GM19328 (cell line): ENCODE measurements at regions not wholly inside any gene's neighbourhood (a gene's known extent, or its start where the extent isn't known, plus 50 kb on each side); places are given as distances from the start of the nearest gene placed in this dataset.

Source experiments
- ATAC-seq: cut with Tn5 transposase; IDR thresholded peaks from one replicate; pipeline ENCODE4 v1.9.1; 2021; ENCODE audit warnings: mild to moderate bottlenecking, moderate library complexity; ENCODE audit not compliant: unreplicated experiment

DNA sequence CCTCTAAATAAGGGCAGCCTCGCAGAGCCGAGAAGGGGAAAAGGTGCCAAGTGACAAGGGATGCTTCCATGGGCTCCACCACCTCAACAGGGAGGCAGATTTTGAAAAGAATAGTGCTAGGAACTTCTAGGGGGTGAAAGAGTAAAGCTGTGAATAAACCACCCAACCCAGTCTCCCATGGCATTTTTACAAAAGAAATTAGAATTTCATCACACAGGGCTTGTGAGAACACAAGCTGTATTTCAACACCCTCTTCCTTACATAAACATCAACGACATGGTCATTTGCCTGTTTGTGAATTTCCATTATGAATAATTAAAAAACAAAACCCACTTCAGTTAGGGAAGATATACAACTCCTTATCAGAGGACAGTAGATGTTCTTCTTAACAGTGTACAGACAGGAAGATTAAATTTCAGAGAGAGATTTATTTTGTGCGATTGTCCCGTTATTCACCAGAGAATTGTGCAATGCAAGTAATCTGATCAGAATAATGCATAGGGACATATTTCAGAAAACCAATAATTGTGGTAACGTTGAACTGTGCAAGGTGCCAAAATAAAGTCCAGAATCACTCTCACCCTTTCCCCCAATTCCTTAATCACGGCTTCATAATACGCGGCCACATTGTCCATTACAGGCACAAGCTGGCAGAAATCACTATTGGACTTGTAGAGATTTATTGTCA is 207.8 kb upstream of the MGMT start:
- ATAC-seq = no peak

DNA sequence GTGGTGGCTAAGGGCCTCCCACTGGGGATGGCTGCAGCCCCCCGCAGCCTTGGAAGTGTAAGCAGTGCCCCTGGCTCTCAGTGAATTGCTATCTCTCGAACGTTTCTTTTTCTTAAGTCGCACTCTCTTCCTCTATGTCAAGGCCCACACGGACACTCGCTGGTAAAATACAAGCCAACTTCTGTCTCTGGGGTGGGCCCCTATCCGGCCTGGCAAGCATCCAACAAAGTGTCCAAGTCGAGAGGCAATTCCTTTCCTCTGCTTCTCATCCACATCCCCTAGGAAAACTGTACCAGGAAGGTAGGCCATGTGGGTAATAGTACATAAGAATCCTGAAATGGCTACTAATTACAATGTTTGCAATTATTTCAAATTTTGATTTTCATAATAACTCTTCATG is 194.9 kb upstream of the MGMT start:
- no peak for ATAC-seq

DNA sequence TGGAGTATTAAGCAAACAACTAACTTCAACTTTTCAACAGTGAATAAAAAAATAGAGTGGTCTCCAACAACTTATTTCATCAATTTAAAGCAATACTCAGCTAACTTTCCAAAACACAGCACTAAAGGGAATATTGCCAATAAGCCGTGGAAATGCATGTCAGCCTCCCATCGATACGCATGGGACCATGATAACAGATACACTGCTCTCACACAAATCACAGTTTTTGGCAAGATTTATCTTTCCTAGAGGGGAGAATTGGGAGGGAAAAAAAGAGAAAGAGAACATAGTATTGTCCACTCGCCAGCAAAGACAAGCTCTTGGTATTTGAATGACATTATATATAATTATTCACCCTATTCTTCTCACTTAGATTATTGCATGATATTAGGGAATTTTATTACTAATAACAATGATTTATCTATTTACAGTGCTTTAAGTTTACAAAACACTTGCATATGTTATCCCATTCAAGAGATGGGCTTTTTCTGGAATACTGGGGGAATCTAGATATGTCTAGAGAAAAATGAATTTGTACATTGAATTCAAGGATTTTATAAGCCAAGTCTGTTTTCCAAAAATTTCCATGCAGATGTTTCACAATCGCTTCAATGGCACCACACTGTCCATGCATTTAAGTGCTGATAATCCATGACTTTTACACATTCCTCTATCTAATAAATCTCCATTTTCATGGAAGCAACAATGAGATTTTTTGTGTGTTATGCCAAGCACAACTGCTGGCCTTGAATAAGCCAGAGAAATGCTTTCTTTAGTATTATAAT is 194.0 kb upstream of the MGMT start:
- ATAC-seq = no peak

DNA sequence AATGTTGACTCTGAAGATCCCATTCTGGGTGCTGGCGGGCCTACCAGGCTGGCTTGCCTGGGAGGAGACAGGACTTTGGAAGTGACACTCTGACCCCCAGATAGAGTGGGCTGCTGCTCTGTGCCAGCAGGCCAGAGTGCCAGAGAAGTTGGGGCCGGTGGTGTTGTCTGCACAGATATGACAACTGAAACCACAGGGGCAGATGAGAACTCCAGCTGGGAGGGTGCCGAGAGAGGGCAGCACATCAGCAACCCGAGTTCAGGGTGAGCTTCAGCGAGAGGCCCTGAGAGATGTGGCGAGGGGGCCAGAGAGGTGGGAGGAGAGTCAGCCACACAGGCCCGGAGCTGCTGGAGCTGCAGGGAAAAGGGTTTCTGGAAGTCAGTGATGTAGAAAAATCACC is 193.2 kb upstream of the MGMT start:
- no peak for ATAC-seq

DNA sequence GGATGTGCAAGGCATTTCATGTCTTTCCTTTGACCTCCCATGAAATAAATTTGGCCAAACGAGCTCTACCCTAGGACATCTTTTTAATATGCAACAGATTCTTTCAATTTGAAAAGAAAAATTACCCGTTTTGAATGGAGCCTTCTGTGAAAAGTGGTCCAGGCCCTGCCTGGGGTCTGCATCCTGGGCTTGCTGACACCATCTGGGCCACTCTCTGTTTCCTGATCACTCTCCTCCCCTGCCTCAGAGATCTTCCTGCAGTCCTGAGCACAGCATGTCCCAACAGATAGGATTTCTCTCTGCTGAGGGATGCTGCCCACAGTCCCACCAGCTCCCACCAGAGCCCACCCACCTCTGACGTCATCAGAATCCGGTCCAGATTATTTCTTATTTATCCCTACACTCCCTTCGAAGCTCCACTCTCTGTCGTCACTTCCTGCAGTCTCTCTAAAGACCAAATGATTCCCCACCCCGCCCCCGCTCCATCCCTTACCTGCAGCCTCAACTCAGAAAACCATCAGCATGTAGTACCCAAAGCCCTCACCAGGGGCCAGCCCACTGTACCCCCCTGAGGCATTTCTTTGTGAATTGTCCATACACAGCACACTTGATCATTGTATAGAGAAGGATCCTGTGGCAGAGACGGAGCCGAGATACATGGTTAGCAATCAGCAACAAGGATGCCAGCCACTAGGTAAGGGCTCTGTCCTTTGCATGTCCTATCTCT is 192.1 kb upstream of the MGMT start:
- ATAC-seq = no peak

DNA sequence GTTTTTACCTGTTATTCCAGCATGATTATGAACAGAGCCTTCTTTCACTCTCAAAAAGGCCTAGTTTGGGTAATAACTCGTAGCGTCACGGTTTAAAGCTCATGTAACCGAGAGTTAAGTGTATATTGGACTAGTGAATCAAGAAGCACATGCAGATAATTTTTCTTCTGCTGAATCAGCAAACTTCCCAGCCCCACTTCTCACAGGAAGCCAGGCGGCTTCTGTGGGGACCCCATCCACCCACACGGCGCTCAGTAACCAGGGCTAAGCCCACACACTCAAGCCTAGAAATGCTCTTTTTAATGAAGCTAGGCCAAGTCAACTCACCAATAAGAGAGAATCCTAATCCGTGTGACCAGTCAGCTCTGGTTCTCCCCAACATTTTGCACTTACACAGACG is 191.2 kb upstream of the MGMT start:
- no peak for ATAC-seq

DNA sequence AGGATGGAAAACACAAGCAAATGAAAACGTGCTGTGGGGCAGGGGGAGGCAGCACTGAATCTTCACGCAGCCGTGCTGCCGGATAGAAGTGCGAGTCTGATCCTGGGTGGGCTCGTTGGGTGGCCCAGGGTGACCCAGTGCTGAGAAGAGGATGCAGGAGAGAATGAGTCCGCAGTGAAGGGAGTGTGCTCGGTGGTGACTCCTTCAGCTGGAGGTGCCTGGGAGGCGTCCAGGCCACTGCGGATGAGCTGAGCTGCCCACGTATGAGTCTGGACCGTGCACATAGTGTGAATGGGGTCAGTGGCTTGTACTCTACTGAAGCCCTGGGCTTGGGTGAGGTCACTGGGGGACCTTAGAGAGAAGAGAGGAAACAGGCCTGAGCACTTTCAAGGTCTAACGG is 190.0 kb upstream of the MGMT start:
- no peak for ATAC-seq

DNA sequence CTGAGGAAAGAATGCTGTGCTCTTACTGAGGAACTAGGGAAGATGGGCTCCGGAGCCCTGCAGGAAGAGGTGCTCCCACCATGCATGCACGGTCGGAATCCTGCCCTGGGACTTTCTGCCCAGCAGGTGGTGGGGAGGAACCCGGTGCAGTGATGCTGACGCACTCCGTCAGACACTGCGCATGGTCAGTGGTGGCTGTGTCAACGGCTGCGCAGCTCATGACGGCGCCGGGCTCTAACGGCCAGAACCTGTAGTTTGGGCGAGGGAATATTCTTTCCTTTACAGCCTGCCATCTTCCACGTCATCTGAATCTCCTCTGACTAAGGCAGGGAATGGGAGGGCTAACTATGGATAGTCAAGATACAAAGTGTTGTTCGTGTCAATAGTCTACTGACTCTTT is 189.2 kb upstream of the MGMT start:
- ATAC-seq = no peak

DNA sequence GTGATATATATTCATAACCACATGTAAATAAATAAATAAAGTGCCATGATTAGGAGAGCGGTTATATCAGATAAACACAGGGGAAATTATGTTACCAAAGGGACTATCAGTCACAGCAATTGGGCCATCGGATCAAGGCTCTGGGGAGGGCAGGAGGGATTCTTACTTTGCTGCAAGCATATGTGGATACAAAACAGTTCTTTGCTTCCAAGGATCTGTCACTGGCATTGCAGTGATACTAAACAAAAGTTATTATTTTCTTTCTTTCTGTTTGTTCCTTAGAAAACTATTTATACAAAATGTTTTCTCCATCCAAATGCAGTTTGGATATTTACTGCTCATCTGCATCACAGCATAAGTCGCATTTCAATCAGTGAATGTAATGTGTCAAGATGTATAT is 188.4 kb upstream of the MGMT start:
- no peak for ATAC-seq

DNA sequence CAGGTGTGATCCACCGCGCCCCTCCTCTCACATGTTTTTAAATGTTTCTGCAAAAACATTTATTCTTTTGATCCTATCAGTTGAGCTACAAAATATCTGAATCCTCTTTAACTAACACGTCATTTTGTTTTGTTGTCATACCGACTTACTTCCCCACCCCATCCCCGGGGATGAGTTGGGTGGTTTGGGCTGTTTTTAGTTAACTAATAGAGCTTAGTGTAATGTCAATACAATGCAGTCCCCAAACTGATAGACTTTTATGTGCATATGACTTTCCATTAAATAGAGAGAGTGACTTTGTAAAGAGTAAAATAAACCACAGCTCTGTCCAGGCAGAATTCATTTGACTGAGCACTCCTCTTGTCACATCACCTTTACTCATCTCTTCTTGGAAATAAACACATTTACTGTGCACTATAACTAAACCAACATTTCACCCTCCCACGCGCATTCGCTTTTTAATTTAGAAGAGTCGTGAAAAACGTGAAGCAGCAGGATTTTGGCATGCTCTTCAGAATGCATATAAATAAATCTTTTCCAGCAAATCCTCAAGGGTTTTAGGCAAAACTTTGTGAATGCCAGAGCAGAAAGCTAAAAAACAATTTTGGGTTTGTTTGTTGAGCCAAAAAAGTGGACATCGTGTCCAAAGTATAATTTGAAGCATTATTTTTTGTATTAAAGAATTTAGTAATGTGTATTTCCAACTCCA is 187.4 kb upstream of the MGMT start:
- ATAC-seq = no peak

DNA sequence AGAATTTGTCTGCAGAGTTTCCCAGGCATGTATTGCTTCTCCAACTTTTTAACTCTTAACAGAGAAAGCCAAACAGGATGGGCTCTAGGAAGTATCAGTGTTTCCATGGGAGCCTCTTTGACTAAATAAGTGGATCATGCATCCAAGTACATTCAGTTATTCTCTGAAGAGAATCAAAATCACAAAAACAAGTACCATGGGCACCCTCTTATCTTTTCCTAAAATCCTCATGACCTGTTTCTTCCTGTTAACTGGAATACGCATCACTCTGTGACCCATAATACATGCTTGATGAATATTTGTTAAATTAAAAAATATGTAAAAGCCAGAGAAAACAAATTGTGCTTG is 186.9 kb upstream of the MGMT start:
- ATAC-seq = no peak

DNA sequence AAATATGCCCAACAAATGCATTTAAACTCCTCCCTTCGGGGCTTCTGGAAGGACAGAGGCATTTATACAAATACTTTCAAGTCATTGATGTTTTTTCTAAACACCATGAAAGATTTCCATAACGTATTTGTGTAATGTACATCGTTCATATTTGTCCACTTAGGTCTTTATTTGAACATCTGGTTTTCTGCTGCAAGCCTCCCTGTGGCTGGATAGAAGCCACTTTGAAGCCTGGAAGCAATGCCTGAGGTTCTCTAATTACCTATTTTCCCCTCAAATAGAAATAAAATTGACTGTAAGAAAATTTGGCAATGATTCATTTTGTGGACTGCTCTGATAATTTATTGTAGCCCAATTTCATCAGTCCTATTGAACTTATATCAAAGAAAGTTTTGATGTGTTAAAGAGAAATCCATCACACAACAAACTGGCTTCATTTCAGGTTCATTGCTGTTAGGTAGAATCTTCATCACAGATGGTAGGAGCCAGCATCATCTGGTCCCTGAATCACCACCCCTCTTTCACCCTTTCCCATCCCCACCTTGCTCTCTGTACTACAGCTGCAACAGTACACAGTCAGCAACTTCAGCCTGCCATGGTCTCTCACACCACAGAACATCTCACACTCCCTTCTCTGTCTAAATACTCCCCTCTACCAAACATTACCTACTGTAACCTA is 186.0 kb upstream of the MGMT start:
- ATAC-seq = no peak

DNA sequence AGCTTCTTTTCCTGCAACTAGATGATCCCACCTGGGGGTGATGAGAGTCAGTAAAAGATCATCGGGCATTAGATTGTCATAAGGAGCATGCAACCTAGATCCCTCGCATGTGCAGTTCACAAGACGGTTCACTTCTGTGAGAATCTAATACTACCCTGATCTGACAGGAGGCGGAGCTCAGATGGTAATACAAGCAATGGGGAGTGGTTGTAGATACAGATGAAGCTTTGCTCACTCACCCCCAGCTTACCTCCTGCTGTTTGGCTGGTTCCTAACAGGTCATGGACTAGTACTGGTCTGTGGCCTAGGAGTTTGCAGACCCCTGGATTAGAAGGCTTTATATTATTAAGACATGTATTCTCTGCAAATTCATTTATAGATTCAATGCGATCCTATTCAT is 181.6 kb upstream of the MGMT start:
- ATAC-seq = no peak

DNA sequence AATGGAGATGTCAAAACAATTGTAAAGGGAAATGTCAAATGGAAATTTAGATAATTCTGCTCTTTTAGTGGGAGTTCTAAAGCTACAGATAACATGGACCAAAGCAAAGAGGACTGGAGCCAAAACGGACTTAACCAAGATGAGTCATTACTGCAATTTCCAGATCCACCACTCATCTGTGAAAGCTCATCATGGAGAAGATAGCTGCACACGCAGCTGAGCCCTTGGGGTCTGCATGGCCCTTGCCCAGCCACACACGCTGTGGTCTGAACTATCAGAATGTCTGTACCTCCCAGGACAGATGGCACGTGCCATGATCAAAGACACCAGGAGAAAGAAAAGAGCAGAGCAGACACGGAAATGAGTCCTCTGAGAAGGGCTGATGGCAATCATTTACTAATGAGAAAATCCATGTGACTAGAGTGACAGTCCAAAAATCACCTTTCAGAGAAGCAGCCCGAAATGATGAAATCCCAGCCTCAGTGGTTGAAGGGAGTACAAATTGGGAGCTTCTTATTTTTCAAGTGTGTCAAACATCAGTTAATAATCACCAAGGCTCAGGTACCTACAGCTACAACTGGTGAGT is 177.9 kb upstream of the MGMT start:
- no peak for ATAC-seq

DNA sequence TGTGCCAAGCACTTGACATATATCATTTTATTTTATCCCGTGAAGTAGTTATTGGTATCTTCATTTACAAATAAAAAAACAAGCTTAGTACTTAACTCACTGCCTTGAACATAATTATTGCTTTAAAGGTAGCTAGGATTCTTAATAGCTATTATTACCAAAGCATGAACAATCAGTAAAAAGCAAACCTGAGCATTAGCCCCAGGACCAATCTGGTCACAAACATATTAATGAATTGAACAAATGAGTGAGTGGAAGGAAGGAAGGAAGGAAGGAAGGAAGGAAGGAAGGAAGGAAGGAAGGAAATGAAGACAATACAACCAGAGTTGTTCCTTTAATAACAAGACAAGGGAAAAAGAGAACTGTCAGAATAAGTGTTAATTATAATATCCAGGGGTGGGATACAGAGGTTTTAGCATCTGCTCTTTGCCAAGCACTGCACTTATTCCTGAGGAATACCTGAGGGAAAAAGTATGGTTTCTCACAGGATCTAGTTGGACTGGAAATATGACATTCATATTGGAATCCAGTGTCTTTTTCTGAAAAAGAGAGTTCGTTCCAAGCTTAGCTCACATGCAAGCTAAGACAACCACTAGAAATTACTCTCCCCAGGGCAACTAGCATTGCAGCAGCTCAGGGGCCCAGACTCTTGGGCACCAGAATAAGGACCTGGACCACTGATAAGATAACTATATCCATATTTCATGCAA is 172.9 kb upstream of the MGMT start:
- ATAC-seq = no peak

DNA sequence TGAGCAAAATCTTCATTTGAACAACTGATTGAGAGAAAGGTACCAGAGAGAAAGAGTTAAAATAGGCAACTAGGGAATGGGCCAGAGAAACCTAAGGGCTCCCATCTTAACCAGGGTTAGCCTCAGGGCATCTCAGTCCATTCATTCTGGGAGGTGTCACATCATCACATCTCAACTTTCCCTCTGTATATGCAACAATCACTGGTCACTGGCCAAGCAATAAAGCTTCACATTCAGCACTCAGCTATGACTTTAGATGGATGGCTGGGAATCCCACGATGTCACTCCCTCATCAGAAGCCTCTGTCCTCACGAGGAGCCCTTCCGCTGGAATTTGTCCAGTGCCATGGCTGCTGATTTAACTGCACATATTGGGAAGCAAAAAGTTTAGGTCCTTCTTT is 172.1 kb upstream of the MGMT start:
- no peak for ATAC-seq

DNA sequence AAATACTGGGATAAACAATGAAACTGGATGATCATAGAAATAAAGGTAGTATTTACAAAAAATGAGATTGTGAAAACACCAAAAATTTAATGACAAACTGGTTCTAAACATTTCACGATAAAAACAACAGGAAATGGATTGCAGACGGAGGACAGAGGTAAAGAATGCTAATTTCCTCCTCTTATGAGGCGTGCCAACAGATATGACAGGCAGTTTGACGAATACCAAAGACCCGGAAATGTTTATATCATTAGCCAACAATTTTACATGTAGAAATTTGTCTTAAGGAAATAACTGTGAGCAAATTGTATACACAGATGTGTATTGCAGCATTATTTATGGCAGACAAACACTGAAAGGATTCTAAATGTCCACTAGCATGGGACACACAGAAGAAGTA is 162.0 kb upstream of the MGMT start:
- ATAC-seq = no peak

DNA sequence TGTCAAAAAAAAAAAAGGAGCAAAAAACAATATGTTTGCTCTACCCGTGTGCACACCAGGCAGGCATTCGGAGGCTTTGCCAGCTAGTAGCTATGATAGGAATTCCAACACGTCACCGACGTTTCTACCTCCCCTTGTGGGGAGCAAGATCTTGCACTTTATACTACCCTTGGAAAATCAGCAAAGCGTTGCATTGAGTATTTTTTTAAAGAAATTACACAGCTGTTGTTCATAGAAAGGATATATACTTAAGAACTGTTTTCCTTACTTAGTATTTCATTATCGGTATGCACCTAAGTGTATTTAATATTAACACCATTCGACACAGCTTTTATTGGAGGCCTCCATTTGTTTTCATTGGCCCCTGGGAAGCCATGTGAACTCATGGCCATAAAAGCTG is 159.9 kb upstream of the MGMT start:
- no peak for ATAC-seq

DNA sequence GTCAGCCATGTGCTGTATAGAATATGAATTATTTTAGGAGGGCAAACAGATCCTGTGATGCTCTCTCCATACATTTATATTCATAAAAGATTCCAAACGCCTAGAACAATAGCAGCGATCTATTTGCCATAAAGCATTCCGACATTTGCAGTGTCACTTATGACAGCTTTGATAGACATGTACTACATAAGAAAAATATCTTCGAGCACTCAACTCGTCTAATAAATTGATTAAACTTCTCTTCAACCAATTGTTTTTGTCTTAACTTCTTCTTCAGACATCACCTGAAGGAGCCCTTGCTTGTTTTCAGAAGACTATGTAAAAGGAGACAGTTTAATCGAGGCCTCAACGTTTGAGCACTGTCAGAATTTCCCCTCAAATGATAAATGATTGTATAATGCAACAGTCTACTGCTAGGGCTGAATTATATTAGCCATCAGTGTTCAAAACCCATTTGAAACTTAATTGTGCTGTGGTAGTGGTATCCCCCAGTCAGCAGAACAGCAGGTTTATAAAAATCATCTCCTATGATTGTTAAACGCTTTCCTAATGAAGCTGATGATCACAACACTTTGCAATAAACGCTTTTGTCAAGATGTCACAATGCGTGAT is 158.0 kb upstream of the MGMT start:
- ATAC-seq = no peak

DNA sequence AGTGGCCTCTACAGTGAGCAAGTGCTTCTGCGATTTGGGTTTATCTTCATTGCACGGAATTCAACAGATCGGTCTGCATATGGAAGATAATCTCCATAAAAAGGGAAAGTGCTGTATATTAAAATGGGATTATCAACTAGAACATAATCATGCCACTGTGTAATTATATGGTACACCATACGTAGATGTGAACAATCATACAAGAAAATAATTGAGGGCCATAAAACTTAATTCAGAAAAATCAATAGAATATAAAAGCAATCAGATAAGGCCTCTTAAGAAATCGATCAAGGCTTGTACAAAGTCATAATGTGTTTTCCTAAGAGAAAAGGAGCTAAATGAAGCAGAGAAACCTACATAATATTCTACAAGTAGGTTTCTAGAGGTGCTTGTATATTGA is 157.5 kb upstream of the MGMT start:
- no peak for ATAC-seq
